IPS-18a (cell line): ENCODE measurements at regions not wholly inside any gene's neighbourhood (a gene's known extent, or its start where the extent isn't known, plus 50 kb on each side); places are given as distances from the start of the nearest gene placed in this dataset.

Experiments used
- H3K27ac ChIP-seq: one replicate; pipeline ENCODE4 v1.5.1; 2013; ENCODE audit warnings: low read length
- H3K27me3 ChIP-seq: one replicate; pipeline ENCODE4 v1.6.1; 2013; ENCODE audit warnings: mild to moderate bottlenecking, low read length; ENCODE audit not compliant: control insufficient read depth, insufficient read depth
- H3K36me3 ChIP-seq: one replicate; pipeline ENCODE4 v1.6.1; 2013; ENCODE audit warnings: low read depth, low read length; ENCODE audit not compliant: control insufficient read depth
- H3K4me1 ChIP-seq: one replicate; pipeline ENCODE4 v1.6.1; 2013; ENCODE audit warnings: low read depth, low read length; ENCODE audit not compliant: control insufficient read depth
- H3K4me3 ChIP-seq: one replicate; pipeline ENCODE4 v1.5.1; 2013; ENCODE audit warnings: low read length
- H3K9ac ChIP-seq: one replicate; pipeline ENCODE4 v1.6.1; 2013; ENCODE audit warnings: mild to moderate bottlenecking, low read length, moderate library complexity
- H3K9me3 ChIP-seq: one replicate; pipeline ENCODE4 v1.6.1; 2013; ENCODE audit warnings: low read depth, low read length; ENCODE audit not compliant: control insufficient read depth

- Histone ChIP-seq H3K4me3 (no peak overlapping the region), H3K27me3 (no peaks in the 10 kb centered on the region), H3K4me1 (no peaks in the 10 kb centered on the region), H3K9me3 (no peaks in the 10 kb centered on the region), H3K36me3 (no peaks in the 10 kb centered on the region), H3K9ac (no peak overlapping the region), H3K27ac (no peak overlapping the region)
Measured at GRCh38 chr11:23377909-23378308, 517.6 kb upstream of the CCDC179 start.

GRCh38 chr11:23391031-23391430, 530.8 kb upstream of the CCDC179 start:
- Histone ChIP-seq H3K27ac (no peak overlapping the region), H3K27me3 (no peaks in the 10 kb centered on the region), H3K9me3 (no peaks in the 10 kb centered on the region), H3K36me3 (no peaks in the 10 kb centered on the region), H3K4me1 (no peaks in the 10 kb centered on the region), H3K9ac (no peak overlapping the region), H3K4me3 (no peak overlapping the region)

GRCh38 chr11:23398052-23398451, 537.8 kb upstream of the CCDC179 start:
- H3K9ac ChIP-seq: no peak overlapping the region
- no peaks in the 10 kb centered on the region for H3K36me3 ChIP-seq
- H3K27me3 ChIP-seq: no peaks in the 10 kb centered on the region
- no peaks in the 10 kb centered on the region for H3K4me1 ChIP-seq
- no peak overlapping the region for H3K4me3 ChIP-seq
- H3K9me3 ChIP-seq: no peaks in the 10 kb centered on the region
- H3K27ac ChIP-seq: no peak overlapping the region

GRCh38 chr11:23399995-23400394, 539.7 kb upstream of the CCDC179 start:
- Histone ChIP-seq H3K9ac (no peak overlapping the region), H3K36me3 (no peaks in the 10 kb centered on the region), H3K27me3 (no peaks in the 10 kb centered on the region), H3K9me3 (no peaks in the 10 kb centered on the region), H3K4me3 (no peak overlapping the region), H3K27ac (no peak overlapping the region), H3K4me1 (no peaks in the 10 kb centered on the region)

GRCh38 chr11:23403210-23404185, 543.2 kb upstream of the CCDC179 start:
- no peaks in the 10 kb centered on the region for H3K4me1 ChIP-seq
- no peak overlapping the region for H3K9ac ChIP-seq
- H3K27ac ChIP-seq: no peak overlapping the region
- H3K36me3 ChIP-seq: no peaks in the 10 kb centered on the region
- no peaks in the 10 kb centered on the region for H3K9me3 ChIP-seq
- no peak overlapping the region for H3K4me3 ChIP-seq
- H3K27me3 ChIP-seq: no peaks in the 10 kb centered on the region

- Histone ChIP-seq H3K36me3 (no peaks in the 10 kb centered on the region), H3K9ac (no peak overlapping the region), H3K4me3 (no peak overlapping the region), H3K4me1 (no peaks in the 10 kb centered on the region), H3K9me3 (no peaks in the 10 kb centered on the region), H3K27me3 (no peaks in the 10 kb centered on the region), H3K27ac (no peak overlapping the region)
Measured at GRCh38 chr11:23404225-23405160, 544.2 kb upstream of the CCDC179 start.

- Histone ChIP-seq H3K4me3 (no peak overlapping the region), H3K27ac (no peak overlapping the region), H3K27me3 (no peaks in the 10 kb centered on the region), H3K9me3 (no peaks in the 10 kb centered on the region), H3K4me1 (no peaks in the 10 kb centered on the region), H3K36me3 (no peaks in the 10 kb centered on the region), H3K9ac (no peak overlapping the region)
Measured at GRCh38 chr11:23405350-23405937, 545.2 kb upstream of the CCDC179 start.

- Histone ChIP-seq H3K4me1 (no peaks in the 10 kb centered on the region), H3K27me3 (no peaks in the 10 kb centered on the region), H3K27ac (no peak overlapping the region)
Measured at GRCh38 chr11:23406131-23406819, 546.0 kb upstream of the CCDC179 start.

GRCh38 chr11:23413057-23413456, 552.8 kb upstream of the CCDC179 start:
- H3K27me3 ChIP-seq: no peaks in the 10 kb centered on the region
- no peak overlapping the region for H3K4me3 ChIP-seq
- no peak overlapping the region for H3K9ac ChIP-seq
- no peaks in the 10 kb centered on the region for H3K9me3 ChIP-seq
- no peak overlapping the region for H3K27ac ChIP-seq
- H3K36me3 ChIP-seq: no peaks in the 10 kb centered on the region
- peaks cover 5% of the 10 kb centered on the region for H3K4me1 ChIP-seq

More at GRCh38 chr11:23406131-23406819, 546.0 kb upstream of the CCDC179 start:
- H3K36me3 ChIP-seq: no peaks in the 10 kb centered on the region
- no peaks in the 10 kb centered on the region for H3K9me3 ChIP-seq
- no peak overlapping the region for H3K9ac ChIP-seq
- H3K4me3 ChIP-seq: no peak overlapping the region

GRCh38 chr11:23423104-23423503, 562.8 kb upstream of the CCDC179 start:
- no peak overlapping the region for H3K27ac ChIP-seq
- H3K9me3 ChIP-seq: no peaks in the 10 kb centered on the region
- H3K4me3 ChIP-seq: no peak overlapping the region
- H3K27me3 ChIP-seq: no peaks in the 10 kb centered on the region
- no peaks in the 10 kb centered on the region for H3K36me3 ChIP-seq
- no peaks in the 10 kb centered on the region for H3K4me1 ChIP-seq
- no peak overlapping the region for H3K9ac ChIP-seq

- no peak overlapping the region for H3K4me3 ChIP-seq
- H3K9me3 ChIP-seq: no peaks in the 10 kb centered on the region
- no peaks in the 10 kb centered on the region for H3K36me3 ChIP-seq
- no peaks in the 10 kb centered on the region for H3K4me1 ChIP-seq
- H3K9ac ChIP-seq: no peak overlapping the region
- H3K27ac ChIP-seq: no peak overlapping the region
- H3K27me3 ChIP-seq: no peaks in the 10 kb centered on the region
Measured at GRCh38 chr11:23423656-23424055, 563.4 kb upstream of the CCDC179 start.
